ENCODE measurements at regions not wholly inside any gene's neighbourhood (a gene's known extent, or its start where the extent isn't known, plus 50 kb on each side); places are given as distances from the start of the nearest gene placed in this dataset.

- no peak for DNase-seq (ENCODE audit: low read depth, low spot score)
- in situ Hi-C loops (cut with HindIII; ENCODE audit: low pct_unique_long_range_greater_than_20kb, low sequenced_read_pairs) (no loop called here), intact Hi-C loops (cut with micrococcal nuclease; ENCODE audit: unreplicated experiment) (no loop called here)
- Histone ChIP-seq H3K9me3 (ENCODE audit: control insufficient read depth, insufficient read depth, low read depth, low read length) (no peaks in the 10 kb centered on the region), H3K4me1 (ENCODE audit: control insufficient read depth, insufficient read depth, low read length) (no peaks in the 10 kb centered on the region), H3K27me3 (ENCODE audit: control insufficient read depth, insufficient read depth, low read length) (peaks cover 2% of the 10 kb centered on the region), H3K4me3 (ENCODE audit: low read depth in 2 of 2, low read length in 2 of 2) (no peak overlapping the region), H3K27ac (ENCODE audit: low read length) (no peak overlapping the region), H3K36me3 (ENCODE audit: control insufficient read depth, insufficient read depth, low read length) (no peaks in the 10 kb centered on the region)
- no TSS peak for BruUV-seq (replicated peaks)
- ChIA-PET POLR2A (no interaction called here), CTCF (no interaction called here)
- TF ChIP-seq SIN3A (IDR thresholded peaks at IDR 0.05; ENCODE audit: borderline replicate concordance, insufficient read depth, low read depth, low read length): no peak
- TF ChIP-seq POLR2AphosphoS5 (IDR thresholded peaks at IDR 0.05; ENCODE audit: low read depth, low read length): no peak
- no peak for TF ChIP-seq CTCF (IDR thresholded peaks at IDR 0.05)
- TF ChIP-seq TCF7L2 (IDR thresholded peaks at IDR 0.05; ENCODE audit: low read depth, low read length): no peak
- no peak for TF ChIP-seq REST (IDR thresholded peaks at IDR 0.05; ENCODE audit: insufficient read depth in 1 of 2, low read depth in 2 of 2, low read length in 1 of 2)
- ATAC-seq: no peak
These were observed 208.2 kb upstream of the GRIK3 start for GRCh38 chr1:37242501-37242900.

GRCh38 chr1:37243368-37244082 is 209.2 kb upstream of the GRIK3 start:
- CTCF ChIA-PET: no interaction called here
- POLR2A ChIA-PET: no interaction called here
- Histone ChIP-seq H3K36me3 (ENCODE audit: control insufficient read depth, insufficient read depth, low read length) (no peaks in the 10 kb centered on the region), H3K27ac (ENCODE audit: low read length) (no peak overlapping the region), H3K4me3 (ENCODE audit: low read depth in 2 of 2, low read length in 2 of 2) (no peak overlapping the region), H3K9me3 (ENCODE audit: control insufficient read depth, insufficient read depth, low read depth, low read length) (no peaks in the 10 kb centered on the region), H3K4me1 (ENCODE audit: control insufficient read depth, insufficient read depth, low read length) (no peaks in the 10 kb centered on the region), H3K27me3 (ENCODE audit: control insufficient read depth, insufficient read depth, low read length) (peaks cover 2% of the 10 kb centered on the region)
- no peak for ATAC-seq
- in situ Hi-C loops (cut with HindIII; ENCODE audit: low pct_unique_long_range_greater_than_20kb, low sequenced_read_pairs) (no loop called here), intact Hi-C loops (cut with micrococcal nuclease; ENCODE audit: unreplicated experiment) (no loop called here)
- TF ChIP-seq REST (IDR thresholded peaks at IDR 0.05; ENCODE audit: insufficient read depth in 1 of 2, low read depth in 2 of 2, low read length in 1 of 2): no peak
- BruUV-seq (replicated peaks): no TSS peak
- DNase-seq (ENCODE audit: low read depth, low spot score): no peak
